HG03280 (cell line): ENCODE measurements at regions not wholly inside any gene's neighbourhood (a gene's known extent, or its start where the extent isn't known, plus 50 kb on each side); places are given as distances from the start of the nearest gene placed in this dataset.

Experiments
- ATAC-seq: cut with Tn5 transposase; IDR thresholded peaks from one replicate; pipeline ENCODE4 v1.9.1; 2021; ENCODE audit warnings: mild to moderate bottlenecking, moderate library complexity; ENCODE audit not compliant: unreplicated experiment

- ATAC-seq: no peak
Measured at GRCh38 chr6:165829376-165829775, 166.3 kb upstream of the PDE10A start.

- ATAC-seq: no peak
Measured at GRCh38 chr6:165827190-165827518, 164.1 kb upstream of the PDE10A start.

GRCh38 chr6:165826487-165827189, 163.6 kb upstream of the PDE10A start:
- no peak for ATAC-seq

GRCh38 chr6:165825256-165825815, 162.3 kb upstream of the PDE10A start:
- ATAC-seq: no peak

- ATAC-seq: no peak
Measured at GRCh38 chr6:165823609-165824326, 160.7 kb upstream of the PDE10A start.

GRCh38 chr6:165822501-165822900, 159.5 kb upstream of the PDE10A start:
- ATAC-seq: no peak

- ATAC-seq: no peak
Measured at GRCh38 chr6:165821754-165822153, 158.7 kb upstream of the PDE10A start.

- ATAC-seq: no peak
Measured at GRCh38 chr6:165820934-165821333, 157.9 kb upstream of the PDE10A start.

- ATAC-seq: no peak
Measured at GRCh38 chr6:165820407-165820806, 157.4 kb upstream of the PDE10A start.

- no peak for ATAC-seq
Measured at GRCh38 chr6:165819394-165819793, 156.4 kb upstream of the PDE10A start.

- no peak for ATAC-seq
Measured at GRCh38 chr6:165818200-165818599, 155.2 kb upstream of the PDE10A start.

- no peak for ATAC-seq
Measured at GRCh38 chr6:165817771-165818170, 154.7 kb upstream of the PDE10A start.

- no peak for ATAC-seq
Measured at GRCh38 chr6:165817148-165817547, 154.1 kb upstream of the PDE10A start.

- no peak for ATAC-seq
Measured at GRCh38 chr6:165814679-165815078, 151.6 kb upstream of the PDE10A start.

- no peak for ATAC-seq
Measured at GRCh38 chr6:165811512-165811911, 148.5 kb upstream of the PDE10A start.

GRCh38 chr6:165808021-165808420, 145.0 kb upstream of the PDE10A start:
- ATAC-seq: no peak

- ATAC-seq: no peak
Measured at GRCh38 chr6:165807249-165807960, 144.4 kb upstream of the PDE10A start.

GRCh38 chr6:165806126-165806810, 143.2 kb upstream of the PDE10A start:
- ATAC-seq: no peak

GRCh38 chr6:165805636-165806035, 142.6 kb upstream of the PDE10A start:
- ATAC-seq: no peak

- no peak for ATAC-seq
Measured at GRCh38 chr6:165805067-165805555, 142.1 kb upstream of the PDE10A start.
